HCT116 (cell line): ENCODE measurements at regions not wholly inside any gene's neighbourhood (a gene's known extent, or its start where the extent isn't known, plus 50 kb on each side); places are given as distances from the start of the nearest gene placed in this dataset.
"Not testable (repeated sequence)": the region's sequence is repeated elsewhere in the genome, so short reads cannot be mapped to it uniquely, and the experiment has no call there.

ENCODE experiments used
- ATAC-seq: fragments of 200-7000 bp; cut with Tn5 transposase; 2 replicates; pipeline ENCODE4 v1.9.1; 2020; ENCODE audit warnings: mild to moderate bottlenecking, moderate library complexity
- BruUV-seq: library from RNA; stranded (reverse); fragments of 400-500 nt; replicated peaks from 2 replicates; lab custom pipeline; 2021; lab: Mats Ljungman, UMichigan
- CTCF ChIA-PET: fragments of 300-600 bp; sonication (Branson Sonifier 250); formaldehyde crosslinking; loops from one replicate; lab custom pipeline; 2021; ENCODE audit warnings: antibody characterized with exemption; lab: Charles Lee
- POLR2A ChIA-PET: fragments of 300-600, 350-600 bp; sonication (Branson Sonifier 250); formaldehyde crosslinking; loops from one replicate; lab custom pipeline; 2021; ENCODE audit warnings: antibody characterized with exemption; lab: Charles Lee
- RAD21 ChIA-PET, 2 experiments: fragments of 300-600 bp; sonication (Branson Sonifier 250); formaldehyde crosslinking; loops; one replicate each; lab custom pipeline; 2023; ENCODE audit warnings: low total read pairs in 2 of 2; ENCODE audit not compliant: uncharacterized antibody in 2 of 2, unreplicated experiment in 2 of 2, low non-redundant PET in 1 of 2; lab: Charles Lee
- DNase-seq: peaks from one replicate; pipeline ENCODE4 v3.0.0-alpha.2; 2010; ENCODE audit warnings: low read depth, low spot score
- H2AFZ ChIP-seq: fragments of 200-600 bp; shearing (Covaris generic), sonication (generic); 2 replicates; pipeline ENCODE4 v1.6.1; 2017; ENCODE audit warnings: low read depth, mixed run types, mixed read lengths, antibody characterized with exemption, low read length; ENCODE audit not compliant: poor library complexity, severe bottlenecking
- H3K27ac ChIP-seq: 2 replicates; pipeline ENCODE4 v1.5.1; 2012; ENCODE audit warnings: low read depth, low read length
- H3K27me3 ChIP-seq: fragments of 200-600 bp; sonication (generic); 2 replicates; pipeline ENCODE4 v1.6.1; 2016; ENCODE audit warnings: mixed run types, low read length, mixed read lengths; ENCODE audit not compliant: insufficient read depth
- H3K36me3 ChIP-seq, 2 experiments: fragments of 200-500 bp in 1 of 2; fragments of 200-600 bp in 1 of 2; sonication (Bioruptor generic) in 1 of 2; sonication (generic) in 1 of 2; 2 replicates each; pipeline versions ENCODE4 v1.5.1 to v1.6.1; 2014 to 2016; ENCODE audit warnings: low read length in 2 of 2, inconsistent platforms in 1 of 2, mixed read lengths in 1 of 2, mixed run types in 1 of 2; ENCODE audit not compliant: insufficient read depth in 2 of 2, control insufficient read depth in 1 of 2
- H3K4me1 ChIP-seq, 2 experiments: fragments of 200-600 bp in 1 of 2; sonication (generic) in 1 of 2; 2 replicates each; pipeline versions ENCODE4 v1.5.1 to v1.6.1; 2012 to 2017; ENCODE audit warnings: low read length in 2 of 2, inconsistent platforms in 1 of 2, mild to moderate bottlenecking in 1 of 2, mixed read lengths in 1 of 2, mixed run types in 1 of 2, moderate library complexity in 1 of 2; ENCODE audit not compliant: insufficient read depth in 2 of 2, control insufficient read depth in 1 of 2
- H3K4me2 ChIP-seq: fragments of 200-600 bp; sonication (generic); 2 replicates; pipeline ENCODE4 v1.6.1; 2017; ENCODE audit warnings: mixed run types, low read length, mixed read lengths
- H3K4me3 ChIP-seq, 2 experiments: fragments of 200-600 bp in 1 of 2; sonication (generic) in 1 of 2; replicated peaks in 1 of 2; 2 replicates each; pipeline ENCODE4 v1.5.1; 2011 to 2016; ENCODE audit warnings: low read length in 2 of 2, control low read depth in 1 of 2, low read depth in 1 of 2, mild to moderate bottlenecking in 1 of 2, mixed read lengths in 1 of 2, mixed run types in 1 of 2
- H3K79me2 ChIP-seq: fragments of 200-600 bp; sonication (generic); 2 replicates; pipeline ENCODE4 v1.6.1; 2017; ENCODE audit warnings: mild to moderate bottlenecking, mixed run types, low read length, moderate library complexity, mixed read lengths; ENCODE audit not compliant: insufficient read depth
- H3K9ac ChIP-seq: fragments of 200-600 bp; sonication (generic); 2 replicates; pipeline ENCODE4 v1.6.1; 2016; ENCODE audit warnings: low read length, mixed read lengths
- H3K9me2 ChIP-seq: fragments of 200-600 bp; sonication (generic), shearing (Covaris generic); 2 replicates; pipeline ENCODE4 v1.6.1; 2017; ENCODE audit warnings: mixed run types, mild to moderate bottlenecking, moderate library complexity; ENCODE audit not compliant: insufficient read depth
- H3K9me3 ChIP-seq, 2 experiments: fragments of 200-500 bp in 1 of 2; fragments of 200-600 bp in 1 of 2; sonication (Bioruptor generic) in 1 of 2; sonication (generic) in 1 of 2; 2 replicates each; pipeline ENCODE4 v1.6.1; 2014 to 2017; ENCODE audit warnings: low read length in 2 of 2, mixed read lengths in 2 of 2, inconsistent platforms in 1 of 2, low read depth in 1 of 2, mild to moderate bottlenecking in 1 of 2, mixed run types in 1 of 2, moderate library complexity in 1 of 2; ENCODE audit not compliant: control insufficient read depth in 1 of 2, insufficient read depth in 1 of 2
- H4K20me1 ChIP-seq: fragments of 200-600 bp; sonication (generic), shearing (Covaris generic); 2 replicates; pipeline ENCODE4 v1.6.1; 2017; ENCODE audit warnings: mixed run types, mild to moderate bottlenecking, moderate library complexity; ENCODE audit not compliant: insufficient read depth
- intact Hi-C: fragments of 100-400 bp; cut with micrococcal nuclease; formaldehyde crosslinking; loops from 2 replicates; pipeline ENCODE4 v1.10.0; 2022

DNA sequence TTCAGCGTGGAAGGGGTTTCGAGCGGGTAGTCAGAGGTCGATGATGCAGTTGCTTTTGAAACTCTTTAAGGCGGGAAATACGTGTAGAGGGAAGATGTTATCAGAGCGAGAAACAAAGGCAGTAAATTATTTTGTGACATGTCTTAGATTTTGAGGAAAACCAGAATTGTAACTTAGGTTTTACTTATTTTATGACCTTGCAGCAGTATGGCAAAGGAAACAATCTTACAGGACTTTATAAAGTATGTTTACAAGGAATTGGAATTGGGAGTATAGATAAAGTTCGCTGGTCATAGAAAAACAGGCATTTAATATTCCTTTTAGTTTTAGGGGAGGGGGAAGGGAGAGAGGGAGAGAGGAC is 103.3 kb downstream of the FAM72B start:
- H3K9me3 ChIP-seq, RAD21 ChIA-PET, BruUV-seq, H3K4me2 ChIP-seq, POLR2A ChIA-PET, H2AFZ ChIP-seq, H3K4me1 ChIP-seq, H3K4me3 ChIP-seq, H4K20me1 ChIP-seq, CTCF ChIA-PET, H3K36me3 ChIP-seq, H3K27ac ChIP-seq, H3K9ac ChIP-seq, H3K79me2 ChIP-seq, DNase-seq, H3K9me2 ChIP-seq, ATAC-seq, intact Hi-C loops, H3K27me3 ChIP-seq: not testable (repeated sequence)

DNA sequence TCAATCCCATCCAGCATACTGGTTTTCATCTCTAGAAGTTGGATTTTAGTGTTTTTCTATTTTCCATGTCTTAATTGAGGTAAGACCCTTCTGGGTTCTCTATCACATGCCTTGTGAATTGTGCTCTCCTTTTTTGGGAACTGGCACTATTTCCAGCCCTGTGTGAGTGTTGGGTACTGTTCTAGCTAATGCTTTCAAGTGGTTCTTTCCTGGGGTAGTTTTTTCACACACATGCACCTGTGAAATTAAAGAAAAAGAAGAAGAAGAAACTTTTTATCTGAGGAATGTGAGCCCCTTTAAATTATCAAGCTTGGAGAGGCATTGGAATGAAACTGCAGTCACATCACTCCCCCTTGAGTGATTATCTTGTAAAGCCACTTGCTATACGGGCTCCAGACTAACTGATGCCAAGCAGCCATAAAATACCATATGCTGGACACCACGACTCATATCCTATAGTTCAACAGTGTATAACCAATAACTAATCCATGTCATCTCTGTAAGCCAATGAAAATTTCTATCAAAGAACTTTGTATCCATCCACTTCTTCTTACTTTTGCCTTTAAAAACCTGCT is 102.4 kb downstream of the FAM72B start:
- H3K9me3 ChIP-seq, H3K4me3 ChIP-seq, ATAC-seq, intact Hi-C loops, CTCF ChIA-PET, BruUV-seq, H3K79me2 ChIP-seq, RAD21 ChIA-PET, DNase-seq, POLR2A ChIA-PET, H3K4me2 ChIP-seq, H4K20me1 ChIP-seq, H3K4me1 ChIP-seq, H3K9ac ChIP-seq, H3K27me3 ChIP-seq, H2AFZ ChIP-seq, H3K9me2 ChIP-seq, H3K36me3 ChIP-seq, H3K27ac ChIP-seq: not testable (repeated sequence)

DNA sequence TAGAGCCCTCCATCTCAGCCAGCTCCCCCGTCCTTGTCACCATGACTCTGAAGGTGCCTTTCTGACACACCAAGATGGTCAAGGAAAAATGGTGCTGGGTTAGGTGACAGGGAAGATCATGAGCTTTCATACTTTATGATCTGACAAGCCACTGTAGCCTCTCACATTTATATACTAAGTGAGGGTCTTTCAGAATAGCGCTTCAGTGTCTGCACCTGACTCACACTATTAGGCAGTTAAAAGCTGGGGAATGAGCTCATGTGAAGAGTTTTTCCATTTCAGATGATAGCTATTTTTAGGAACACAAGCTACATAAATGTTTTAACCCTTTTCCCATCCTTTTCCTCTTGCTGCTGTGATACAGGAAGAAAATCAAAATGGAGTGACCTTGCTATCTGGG is 101.1 kb downstream of the FAM72B start:
- POLR2A ChIA-PET, CTCF ChIA-PET, DNase-seq, H2AFZ ChIP-seq, ATAC-seq, H3K36me3 ChIP-seq, H3K27me3 ChIP-seq, BruUV-seq, H3K4me3 ChIP-seq, RAD21 ChIA-PET, H4K20me1 ChIP-seq, H3K9me3 ChIP-seq, H3K9ac ChIP-seq, H3K4me1 ChIP-seq, H3K4me2 ChIP-seq, H3K9me2 ChIP-seq, H3K27ac ChIP-seq, H3K79me2 ChIP-seq, intact Hi-C loops: not testable (repeated sequence)

DNA sequence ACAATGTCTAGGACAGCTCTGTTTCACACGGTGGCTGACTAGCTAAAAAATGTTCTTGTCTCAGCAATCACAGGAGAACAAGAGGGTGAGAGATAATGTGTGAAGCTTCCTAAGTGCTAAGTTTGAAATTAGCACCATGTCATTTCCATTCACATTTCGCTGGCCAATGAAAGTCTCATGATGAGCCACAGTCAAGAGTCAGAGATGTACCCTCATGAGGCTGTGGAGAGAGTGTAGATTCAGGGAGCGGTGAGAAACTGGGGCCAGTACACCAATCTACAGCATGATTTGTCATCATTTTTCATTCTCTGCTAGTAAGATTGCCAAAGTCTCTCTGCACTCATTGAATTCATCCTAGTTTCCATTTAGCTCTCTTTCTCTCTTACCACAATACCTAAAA is 97.9 kb downstream of the FAM72B start:
- BruUV-seq, H3K27ac ChIP-seq, H3K36me3 ChIP-seq, H3K9me3 ChIP-seq, H3K4me3 ChIP-seq, intact Hi-C loops, H3K9ac ChIP-seq, H3K4me1 ChIP-seq, CTCF ChIA-PET, H3K27me3 ChIP-seq, H3K9me2 ChIP-seq, H2AFZ ChIP-seq, H3K4me2 ChIP-seq, POLR2A ChIA-PET, DNase-seq, H3K79me2 ChIP-seq, RAD21 ChIA-PET, H4K20me1 ChIP-seq, ATAC-seq: not testable (repeated sequence)
